ENCODE measurements at regions not wholly inside any gene's neighbourhood (a gene's known extent, or its start where the extent isn't known, plus 50 kb on each side); places are given as distances from the start of the nearest gene placed in this dataset.

GRCh38 chr15:100809587-100809986 is 70.0 kb upstream of the ALDH1A3 start:
- no peaks in the 10 kb centered on the region for H3K36me3 Mint-ChIP-seq (ENCODE audit: insufficient read depth, unreplicated experiment)
- ChIA-PET POLR2A (no interaction called here), CTCF (no interaction called here)
- peaks cover 11% of the 10 kb centered on the region for H3K9me3 Mint-ChIP-seq (ENCODE audit: unreplicated experiment)
- H3K27me3 ChIP-seq (replicated peaks; ENCODE audit: control insufficient read depth, insufficient read depth, low read length): no peaks in the 10 kb centered on the region
- no peak overlapping the region for H3K4me3 ChIP-seq (ENCODE audit: low read depth, low read length)
- no peaks in the 10 kb centered on the region for H3K4me1 Mint-ChIP-seq (ENCODE audit: low read depth, unreplicated experiment)
- 0 out of 2 replicates have a peak, but pooled peaks cover 6% of the 10 kb centered on the region for H3K9me3 ChIP-seq
- no peaks in the 10 kb centered on the region for H3K36me3 ChIP-seq (ENCODE audit: control insufficient read depth, insufficient read depth, low read length)
- no peak overlapping the region for H3K27ac Mint-ChIP-seq (ENCODE audit: unreplicated experiment)
- no peaks in the 10 kb centered on the region for H3K4me1 ChIP-seq
- no peak for DNase-seq
- intact Hi-C loops (cut with micrococcal nuclease; ENCODE audit: unreplicated experiment): no loop called here
- no TSS peak for BruUV-seq (replicated peaks)
- H3K4me3 Mint-ChIP-seq (ENCODE audit: unreplicated experiment): no peak overlapping the region
- TF ChIP-seq, protein P1, sequence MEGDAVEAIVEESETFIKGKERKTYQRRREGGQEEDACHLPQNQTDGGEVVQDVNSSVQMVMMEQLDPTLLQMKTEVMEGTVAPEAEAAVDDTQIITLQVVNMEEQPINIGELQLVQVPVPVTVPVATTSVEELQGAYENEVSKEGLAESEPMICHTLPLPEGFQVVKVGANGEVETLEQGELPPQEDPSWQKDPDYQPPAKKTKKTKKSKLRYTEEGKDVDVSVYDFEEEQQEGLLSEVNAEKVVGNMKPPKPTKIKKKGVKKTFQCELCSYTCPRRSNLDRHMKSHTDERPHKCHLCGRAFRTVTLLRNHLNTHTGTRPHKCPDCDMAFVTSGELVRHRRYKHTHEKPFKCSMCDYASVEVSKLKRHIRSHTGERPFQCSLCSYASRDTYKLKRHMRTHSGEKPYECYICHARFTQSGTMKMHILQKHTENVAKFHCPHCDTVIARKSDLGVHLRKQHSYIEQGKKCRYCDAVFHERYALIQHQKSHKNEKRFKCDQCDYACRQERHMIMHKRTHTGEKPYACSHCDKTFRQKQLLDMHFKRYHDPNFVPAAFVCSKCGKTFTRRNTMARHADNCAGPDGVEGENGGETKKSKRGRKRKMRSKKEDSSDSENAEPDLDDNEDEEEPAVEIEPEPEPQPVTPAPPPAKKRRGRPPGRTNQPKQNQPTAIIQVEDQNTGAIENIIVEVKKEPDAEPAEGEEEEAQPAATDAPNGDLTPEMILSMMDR (IDR thresholded peaks at IDR 0.05; ENCODE audit: insufficient read depth in 1 of 2, low read depth in 1 of 2, low read length in 1 of 2, severe bottlenecking in 1 of 2, unreplicated experiment in 1 of 2): no peak
- no peaks in the 10 kb centered on the region for H3K27me3 Mint-ChIP-seq (ENCODE audit: insufficient read depth, unreplicated experiment)

DNA sequence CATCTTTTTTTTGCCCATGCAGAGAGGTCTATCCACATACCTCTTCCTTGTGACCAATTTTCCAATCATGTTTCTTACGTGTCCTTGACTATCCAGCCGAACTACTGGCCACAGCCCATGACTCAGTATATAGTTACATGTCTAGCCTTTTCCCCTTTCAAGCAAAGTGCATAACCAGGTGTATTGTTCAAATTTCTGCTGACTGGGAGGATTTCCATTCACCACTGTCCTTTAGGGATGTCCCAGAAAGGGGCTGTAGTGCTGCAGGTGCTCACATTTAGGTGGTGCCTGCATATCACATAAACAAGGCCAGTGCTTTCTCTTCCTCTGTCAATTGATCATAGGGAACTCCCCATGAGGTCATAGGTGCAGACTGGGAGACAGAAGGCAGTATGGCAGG is 69.4 kb upstream of the ALDH1A3 start:
- no peak overlapping the region for H3K4me3 ChIP-seq (ENCODE audit: low read depth, low read length)
- Mint-ChIP-seq H3K27ac (ENCODE audit: unreplicated experiment) (no peak overlapping the region), H3K9me3 (ENCODE audit: unreplicated experiment) (peaks cover 17% of the 10 kb centered on the region), H3K4me1 (ENCODE audit: low read depth, unreplicated experiment) (no peaks in the 10 kb centered on the region), H3K27me3 (ENCODE audit: insufficient read depth, unreplicated experiment) (no peaks in the 10 kb centered on the region), H3K36me3 (ENCODE audit: insufficient read depth, unreplicated experiment) (no peaks in the 10 kb centered on the region), H3K4me3 (ENCODE audit: unreplicated experiment) (no peak overlapping the region)
- H3K36me3 ChIP-seq (ENCODE audit: control insufficient read depth, insufficient read depth, low read length): no peaks in the 10 kb centered on the region
- no peaks in the 10 kb centered on the region for H3K27me3 ChIP-seq (replicated peaks; ENCODE audit: control insufficient read depth, insufficient read depth, low read length)
- POLR2A ChIA-PET: no interaction called here
- intact Hi-C loops (cut with micrococcal nuclease; ENCODE audit: unreplicated experiment): no loop called here
- TF ChIP-seq, protein P1 (IDR thresholded peaks at IDR 0.05; ENCODE audit: insufficient read depth in 1 of 2, low read depth in 1 of 2, low read length in 1 of 2, severe bottlenecking in 1 of 2, unreplicated experiment in 1 of 2): no peak
- no peak for DNase-seq
- CTCF ChIA-PET: no interaction called here
- H3K9me3 ChIP-seq: peaks cover 9% of the 10 kb centered on the region; the same call in 1 of the 2 replicates
- no peaks in the 10 kb centered on the region for H3K4me1 ChIP-seq
- BruUV-seq (replicated peaks): no TSS peak

DNA sequence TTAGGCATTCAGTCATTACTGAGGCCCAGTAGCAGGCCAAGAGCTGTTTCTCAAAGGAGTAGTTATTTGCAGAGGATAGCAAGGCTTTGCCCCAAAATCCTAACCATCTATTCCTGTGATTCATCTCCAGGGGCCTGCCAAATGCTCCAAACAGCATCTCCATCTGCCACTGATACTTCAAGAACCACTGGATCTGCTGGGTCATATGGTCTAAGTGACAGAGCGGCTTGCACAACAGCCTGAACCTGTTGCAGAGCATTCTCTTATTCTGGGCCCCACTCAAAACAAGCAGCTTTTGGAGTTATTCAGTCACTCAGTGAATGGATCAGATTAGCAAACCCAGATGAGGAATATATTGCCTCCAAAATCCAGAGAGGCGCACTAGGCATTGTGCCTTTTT is 68.8 kb upstream of the ALDH1A3 start:
- ChIA-PET POLR2A (no interaction called here), CTCF (no interaction called here)
- H3K27ac Mint-ChIP-seq (ENCODE audit: unreplicated experiment): no peak overlapping the region
- H3K36me3 Mint-ChIP-seq (ENCODE audit: insufficient read depth, unreplicated experiment): no peaks in the 10 kb centered on the region
- H3K27me3 Mint-ChIP-seq (ENCODE audit: insufficient read depth, unreplicated experiment): no peaks in the 10 kb centered on the region
- H3K4me3 Mint-ChIP-seq (ENCODE audit: unreplicated experiment): no peak overlapping the region
- Histone ChIP-seq H3K4me1 (no peaks in the 10 kb centered on the region), H3K4me3 (ENCODE audit: low read depth, low read length) (no peak overlapping the region), H3K27me3 (replicated peaks; ENCODE audit: control insufficient read depth, insufficient read depth, low read length) (no peaks in the 10 kb centered on the region), H3K36me3 (ENCODE audit: control insufficient read depth, insufficient read depth, low read length) (no peaks in the 10 kb centered on the region), H3K9me3 (peaks cover 12% of the 10 kb centered on the region; the same call in 1 of the 2 replicates)
- H3K4me1 Mint-ChIP-seq (ENCODE audit: low read depth, unreplicated experiment): no peaks in the 10 kb centered on the region
- H3K9me3 Mint-ChIP-seq (ENCODE audit: unreplicated experiment): peaks cover 23% of the 10 kb centered on the region
- TF ChIP-seq, protein P1 (IDR thresholded peaks at IDR 0.05; ENCODE audit: insufficient read depth in 1 of 2, low read depth in 1 of 2, low read length in 1 of 2, severe bottlenecking in 1 of 2, unreplicated experiment in 1 of 2): no peak
- DNase-seq: no peak
- no TSS peak for BruUV-seq (replicated peaks)
- intact Hi-C loops (cut with micrococcal nuclease; ENCODE audit: unreplicated experiment): no loop called here
